AG04449 (cell line): ENCODE measurements at regions not wholly inside any gene's neighbourhood (a gene's known extent, or its start where the extent isn't known, plus 50 kb on each side); places are given as distances from the start of the nearest gene placed in this dataset.

Source experiments
- CTCF ChIA-PET: fragments of 350-600 bp; formaldehyde crosslinking; extraction: SDS; loops from one replicate; lab custom pipeline; 2021; ENCODE audit warnings: antibody characterized with exemption; lab: Yijun Ruan, JAX
- POLR2A ChIA-PET: fragments of 400-600, 350-600 bp; formaldehyde crosslinking; extraction: SDS; loops from one replicate; lab custom pipeline; 2020; ENCODE audit warnings: antibody characterized with exemption, inconsistent platforms; lab: Yijun Ruan, JAX
- DNase-seq: peaks from one replicate; pipeline ENCODE4 v3.0.0-alpha.2; 2010; ENCODE audit warnings: low read depth, low spot score
- H3K4me3 ChIP-seq: 2 replicates; pipeline ENCODE4 v1.5.1; 2011; ENCODE audit warnings: low read depth, mild to moderate bottlenecking, control low read depth, low read length
- CTCF ChIP-seq: IDR thresholded peaks from one replicate; pipeline ENCODE4 v1.5.1; 2011; ENCODE audit warnings: mild to moderate bottlenecking, moderate library complexity, low read length, control low read depth, inconsistent platforms; ENCODE audit not compliant: insufficient read depth; ENCODE audit errors: missing control alignments

GRCh38 chr3:35871009-35871408 is 231.7 kb downstream of the ARPP21 start:
- TF ChIP-seq CTCF, result no peak
- no peak for DNase-seq
- no peak overlapping the region for H3K4me3 ChIP-seq
- ChIA-PET POLR2A (no interaction called here), CTCF (no interaction called here)

DNA sequence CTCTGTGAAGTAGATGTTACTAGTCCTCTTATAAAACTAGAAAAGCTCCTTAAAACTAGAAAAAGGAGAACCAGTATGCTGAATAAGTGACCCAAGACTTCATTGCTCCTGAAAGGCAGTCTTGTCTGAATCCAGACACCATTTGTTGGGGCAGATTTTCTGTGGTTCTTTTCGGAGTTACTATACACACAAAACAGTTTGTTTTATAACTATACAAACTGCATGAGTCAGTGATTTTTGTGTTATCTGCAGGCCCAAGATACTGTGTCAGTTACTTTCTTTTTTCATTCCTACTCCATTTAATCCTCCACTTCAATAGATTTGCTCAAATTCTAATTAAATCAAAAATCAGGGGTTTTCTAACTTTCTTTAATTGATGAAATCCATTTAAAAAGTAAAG is 244.6 kb downstream of the ARPP21 start:
- DNase-seq, result no peak
- ChIA-PET POLR2A (no interaction called here), CTCF (no interaction called here)
- H3K4me3 ChIP-seq, result no peak overlapping the region
- no peak for TF ChIP-seq CTCF

DNA sequence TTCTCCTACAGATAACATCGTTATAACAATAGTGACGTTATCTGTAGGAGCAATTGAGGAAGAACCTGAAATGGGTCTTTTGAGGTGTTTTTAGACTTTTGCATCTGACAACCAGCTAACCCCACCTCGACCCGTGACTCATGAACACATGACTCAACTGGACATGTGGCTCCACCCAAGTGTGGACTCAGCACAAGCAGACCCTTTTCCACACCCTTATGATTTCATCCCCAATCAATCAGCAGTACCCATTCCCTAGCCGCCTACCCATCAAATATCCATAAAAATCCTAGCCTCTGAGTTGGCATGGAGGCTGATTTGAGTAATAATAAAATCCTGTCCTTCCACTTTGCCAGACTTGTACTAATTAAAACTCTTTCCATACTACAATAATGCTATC is 255.4 kb downstream of the ARPP21 start:
- no peak for TF ChIP-seq CTCF
- ChIA-PET POLR2A (no interaction called here), CTCF (interaction anchor here (1.5 kb wide), 1 partner anchor 14 kb away, joined by 4 read pairs; no protein-coding TSS in a partner anchor)
- DNase-seq, result no peak
- H3K4me3 ChIP-seq, result no peak overlapping the region

DNA sequence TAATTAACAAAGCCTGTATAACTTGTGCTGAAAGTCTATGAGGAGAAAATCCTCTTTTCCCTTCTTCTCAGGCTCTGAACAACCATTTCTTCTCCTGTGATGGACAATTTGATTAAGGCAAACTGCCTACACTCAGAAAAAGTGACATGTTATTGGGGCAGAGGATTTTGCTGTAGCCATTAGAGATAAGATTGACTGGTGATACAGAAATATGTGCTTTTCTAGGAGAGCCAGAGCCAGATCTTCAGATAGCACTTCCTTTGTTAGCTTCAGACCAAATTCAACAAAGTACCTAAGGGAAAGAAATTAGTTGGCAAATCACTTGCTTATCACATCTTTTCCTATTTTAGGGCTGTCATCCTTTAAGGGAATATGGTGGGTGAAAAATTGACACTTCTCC is 259.9 kb downstream of the ARPP21 start:
- CTCF ChIA-PET, result interaction anchor here (4.0 kb wide), 1 partner anchor 9 kb away, joined by 16 read pairs; no protein-coding TSS in a partner anchor
- no peak for DNase-seq
- H3K4me3 ChIP-seq, result no peak overlapping the region
- POLR2A ChIA-PET, result no interaction called here
- no peak for TF ChIP-seq CTCF

DNA sequence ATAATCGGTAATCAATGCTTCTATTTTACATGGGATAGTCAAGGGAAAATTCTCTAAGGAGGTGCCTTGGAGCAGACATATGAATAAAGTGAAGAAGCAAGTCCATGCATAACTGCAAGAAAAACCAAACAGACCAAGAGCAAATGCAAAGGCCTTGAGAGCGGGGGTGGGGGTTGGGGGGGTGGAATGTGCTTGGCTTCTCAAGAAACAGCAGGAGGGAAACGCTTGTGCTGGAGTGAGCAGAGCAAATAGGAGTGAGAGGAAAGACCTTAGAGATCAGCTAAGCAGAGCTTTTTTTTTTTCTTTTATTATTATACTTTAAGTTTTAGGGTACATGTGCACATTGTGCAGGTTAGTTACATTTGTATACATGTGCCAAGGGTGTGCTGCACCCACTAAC is 260.8 kb downstream of the ARPP21 start:
- no peak for DNase-seq
- ChIA-PET POLR2A (no interaction called here), CTCF (interaction anchor here (4.0 kb wide), 1 partner anchor 8 kb away, joined by 16 read pairs; no protein-coding TSS in a partner anchor)
- no peak for TF ChIP-seq CTCF
- no peak overlapping the region for H3K4me3 ChIP-seq

DNA sequence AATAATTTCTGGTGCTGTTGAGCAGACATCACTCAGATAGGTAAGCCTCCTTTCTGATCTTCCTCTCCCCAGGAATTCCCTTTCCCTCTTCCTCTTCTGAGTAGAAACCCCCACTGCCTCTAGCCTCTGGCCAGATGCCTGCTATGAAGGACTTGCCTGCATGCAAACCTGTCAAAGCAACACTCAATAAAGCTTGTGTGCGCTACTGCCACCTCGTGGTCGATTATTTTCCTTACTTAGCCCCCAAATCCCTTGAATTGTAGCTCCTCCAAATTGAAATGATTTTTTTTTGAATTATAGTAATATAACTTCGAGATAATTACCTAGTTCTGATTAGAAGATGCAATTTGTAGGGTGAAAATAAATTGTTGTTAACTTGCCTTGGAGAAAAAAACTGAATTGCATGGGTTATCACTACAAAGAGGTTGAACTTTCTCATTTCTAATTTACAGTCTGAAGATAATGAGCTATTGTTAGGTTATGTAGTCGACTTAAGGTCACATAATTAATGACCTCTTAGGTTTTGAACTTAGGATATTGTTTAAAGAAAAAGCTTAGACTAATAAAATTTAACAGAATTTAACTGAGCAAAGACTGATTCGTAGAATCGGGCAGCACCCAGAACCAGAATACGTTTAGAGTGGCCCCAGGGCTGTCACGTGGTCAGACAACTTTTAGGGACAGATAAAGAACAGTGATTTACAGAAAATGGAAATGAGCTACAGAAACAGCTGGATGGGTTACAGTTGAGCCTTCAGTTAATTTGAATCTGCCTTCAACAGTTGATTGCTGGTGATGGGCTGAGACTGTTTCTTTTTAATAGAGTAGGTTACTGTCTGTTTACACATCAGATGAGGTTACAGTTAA is 269.3 kb downstream of the ARPP21 start:
- H3K4me3 ChIP-seq, result no peak overlapping the region
- DNase-seq, result peak; percentile 23
- TF ChIP-seq CTCF, result peak; percentile 53
- ChIA-PET POLR2A (no interaction called here), CTCF (interaction anchor here (0.6 to 2.6 kb wide), 16 partner anchors 11 to 1994 kb away, joined by 3 to 20 read pairs (median 4); no protein-coding TSS in a partner anchor)
